Hippocampal formation (tissue), 2 donors: ENCODE measurements at regions not wholly inside any gene's neighbourhood (a gene's known extent, or its start where the extent isn't known, plus 50 kb on each side); places are given as distances from the start of the nearest gene placed in this dataset.

Experiments used
- DNase-seq, 2 donors: peaks; one replicate each; lab custom pipeline; 2025; lab: John Stamatoyannopoulos, UW

- DNase-seq = no peak
These were observed 283.2 kb upstream of the STT3B start for GRCh38 chr3:31249545-31249944.

- no peak for DNase-seq
These were observed 282.5 kb upstream of the STT3B start for GRCh38 chr3:31250116-31250777.

GRCh38 chr3:31251083-31251482 is 281.6 kb upstream of the STT3B start:
- DNase-seq = no peak

GRCh38 chr3:31252216-31253185 is 280.2 kb upstream of the STT3B start:
- DNase-seq = no peak

- DNase-seq = no peak
These were observed 278.9 kb upstream of the STT3B start for GRCh38 chr3:31253782-31254181.

GRCh38 chr3:31254483-31254882 is 278.2 kb upstream of the STT3B start:
- DNase-seq = no peak

- no peak for DNase-seq
These were observed 277.6 kb upstream of the STT3B start for GRCh38 chr3:31255007-31255581.

GRCh38 chr3:31262201-31262600 is 270.5 kb upstream of the STT3B start:
- DNase-seq = no peak

- DNase-seq = no peak
These were observed 268.8 kb upstream of the STT3B start for GRCh38 chr3:31263897-31264296.

- no peak for DNase-seq
These were observed 266.9 kb upstream of the STT3B start for GRCh38 chr3:31265646-31266428.

GRCh38 chr3:31268868-31269267 is 263.9 kb upstream of the STT3B start:
- DNase-seq = no peak

- no peak for DNase-seq
These were observed 262.7 kb upstream of the STT3B start for GRCh38 chr3:31270010-31270409.

- no peak for DNase-seq
These were observed 258.2 kb upstream of the STT3B start for GRCh38 chr3:31274326-31275024.

- DNase-seq = no peak
These were observed 257.6 kb upstream of the STT3B start for GRCh38 chr3:31275038-31275572.

GRCh38 chr3:31275583-31275982 is 257.1 kb upstream of the STT3B start:
- no peak for DNase-seq

GRCh38 chr3:31277582-31277981 is 255.1 kb upstream of the STT3B start:
- no peak for DNase-seq

- no peak for DNase-seq
These were observed 254.2 kb upstream of the STT3B start for GRCh38 chr3:31278532-31278931.

GRCh38 chr3:31284776-31285175 is 247.9 kb upstream of the STT3B start:
- DNase-seq = no peak

GRCh38 chr3:31285833-31286486 is 246.8 kb upstream of the STT3B start:
- no peak for DNase-seq

- no peak for DNase-seq
These were observed 244.5 kb upstream of the STT3B start for GRCh38 chr3:31288224-31288623.
